PC-3 (cell line): ENCODE measurements at regions not wholly inside any gene's neighbourhood (a gene's known extent, or its start where the extent isn't known, plus 50 kb on each side); places are given as distances from the start of the nearest gene placed in this dataset.

Source experiments
- ATAC-seq: fragments of 200-7000 bp; cut with Tn5 transposase; 2 replicates; pipeline ENCODE4 v1.9.1; 2020; ENCODE audit warnings: mild to moderate bottlenecking, moderate library complexity
- BruUV-seq: library from RNA; stranded (reverse); fragments of 400-500 nt; replicated peaks from 2 replicates; lab custom pipeline; 2021; lab: Mats Ljungman, UMichigan
- CTCF ChIA-PET: fragments of 300-600 bp; sonication (Branson Sonifier 250); formaldehyde crosslinking; loops from one replicate; lab custom pipeline; 2022; ENCODE audit warnings: antibody characterized with exemption; lab: Charles Lee
- POLR2A ChIA-PET: fragments of 300-600 bp; sonication (Branson Sonifier 250); formaldehyde crosslinking; loops from one replicate; lab custom pipeline; 2022; ENCODE audit warnings: antibody characterized with exemption; ENCODE audit not compliant: unreplicated experiment; lab: Charles Lee
- DNase-seq: peaks from one replicate; pipeline ENCODE4 v3.0.0-alpha.2; 2015
- H2AFZ ChIP-seq: fragments of 300-600 bp; sonication (generic); 2 replicates; pipeline ENCODE4 v1.6.0; 2016; ENCODE audit warnings: antibody characterized with exemption, low read length
- H3F3A ChIP-seq: fragments of 300-600 bp; sonication (generic); one replicate; pipeline ENCODE4 v1.6.0; 2017; ENCODE audit warnings: antibody characterized with exemption, low read length, control low read depth, mild to moderate bottlenecking; ENCODE audit not compliant: unreplicated experiment
- H3K27ac ChIP-seq: fragments of 300-600 bp; sonication (generic); 2 replicates; pipeline ENCODE4 v1.5.1; 2016; ENCODE audit warnings: mild to moderate bottlenecking, low read length
- H3K27me3 ChIP-seq: fragments of 300-600 bp; sonication (generic); 2 replicates; pipeline ENCODE4 v1.6.1; 2016; ENCODE audit warnings: low read length, mixed read lengths
- H3K36me3 ChIP-seq: fragments of 300-600 bp; sonication (generic); 2 replicates; pipeline ENCODE4 v1.6.1; 2016; ENCODE audit warnings: low read depth, mixed run types, low read length, mixed read lengths
- H3K4me1 ChIP-seq: fragments of 300-600 bp; sonication (generic); 2 replicates; pipeline ENCODE4 v1.5.1; 2016; ENCODE audit warnings: low read length; ENCODE audit not compliant: insufficient read depth
- H3K4me2 ChIP-seq: fragments of 300-600 bp; sonication (generic); 2 replicates; pipeline ENCODE4 v1.6.0; 2016; ENCODE audit warnings: low read length
- H3K4me3 ChIP-seq: fragments of 300-600 bp; sonication (generic); 2 replicates; pipeline ENCODE4 v1.5.1; 2016; ENCODE audit warnings: mild to moderate bottlenecking, low read length, mixed read lengths
- H3K79me2 ChIP-seq: fragments of 300-600 bp; sonication (generic); 2 replicates; pipeline ENCODE4 v1.6.1; 2017; ENCODE audit warnings: low read length, mixed read lengths
- H3K9ac ChIP-seq: fragments of 300-600 bp; sonication (generic); 2 replicates; pipeline ENCODE4 v1.6.0; 2016; ENCODE audit warnings: mild to moderate bottlenecking, low read length
- H3K9me2 ChIP-seq: fragments of 300-600 bp; sonication (generic); replicated peaks from 2 replicates; pipeline ENCODE4 v1.6.1; 2016; ENCODE audit warnings: mixed run types, low read length, mixed read lengths
- H3K9me3 ChIP-seq: fragments of 300-600 bp; sonication (generic); 2 replicates; pipeline ENCODE4 v1.6.1; 2016; ENCODE audit warnings: low read length, mixed read lengths
- H4K20me1 ChIP-seq: fragments of 300-600 bp; sonication (generic); 2 replicates; pipeline ENCODE4 v1.6.1; 2016; ENCODE audit warnings: low read length, mixed read lengths
- EZH2 ChIP-seq: fragments of 300-600 bp; sonication (generic); IDR thresholded peaks from one replicate; pipeline ENCODE4 v1.6.1; 2017; ENCODE audit warnings: antibody characterized with exemption, mild to moderate bottlenecking, low read length; ENCODE audit not compliant: unreplicated experiment
- EZH2phosphoT487 ChIP-seq: fragments of 300-600 bp; sonication (generic); IDR thresholded peaks from 2 replicates; pipeline ENCODE4 v1.6.1; 2018; ENCODE audit warnings: mild to moderate bottlenecking, antibody characterized with exemption, low read length, borderline replicate concordance
- intact Hi-C: fragments of 100-400 bp; cut with micrococcal nuclease; formaldehyde crosslinking; loops from 2 replicates; pipeline ENCODE4 v1.9.0; 2023
- TF ChIP-seq, protein P1 (sequence below): fragments of 300-600 bp; sonication (generic); conservative IDR thresholded peaks from 2 replicates; pipeline ENCODE4 v1.5.1; 2017; ENCODE audit warnings: antibody characterized with exemption, low read depth, mild to moderate bottlenecking, low read length

DNA sequence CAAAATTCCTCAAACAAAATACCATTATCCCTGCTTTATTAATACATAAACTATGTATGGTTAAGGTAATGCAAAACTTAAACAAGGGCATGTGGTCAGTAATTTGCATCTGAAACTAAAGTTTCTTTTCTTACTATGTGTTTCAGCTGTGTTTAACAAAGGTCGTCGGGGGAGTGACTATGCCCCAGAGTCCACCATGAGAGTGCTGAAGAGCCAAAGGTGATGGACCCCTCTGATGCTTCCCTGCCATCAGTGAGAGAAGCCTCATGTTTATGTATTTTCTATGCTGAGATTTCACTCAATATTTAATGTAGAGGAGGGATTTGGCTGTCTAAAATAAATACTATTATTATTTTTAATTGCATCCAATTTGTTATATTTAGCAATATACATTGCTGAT lies 707.2 kb upstream of the REG3G start:
- no peaks in the 10 kb centered on the region for H4K20me1 ChIP-seq
- H3K9ac ChIP-seq: no peak overlapping the region
- H3K79me2 ChIP-seq: no peaks in the 10 kb centered on the region
- TF ChIP-seq, protein P1, sequence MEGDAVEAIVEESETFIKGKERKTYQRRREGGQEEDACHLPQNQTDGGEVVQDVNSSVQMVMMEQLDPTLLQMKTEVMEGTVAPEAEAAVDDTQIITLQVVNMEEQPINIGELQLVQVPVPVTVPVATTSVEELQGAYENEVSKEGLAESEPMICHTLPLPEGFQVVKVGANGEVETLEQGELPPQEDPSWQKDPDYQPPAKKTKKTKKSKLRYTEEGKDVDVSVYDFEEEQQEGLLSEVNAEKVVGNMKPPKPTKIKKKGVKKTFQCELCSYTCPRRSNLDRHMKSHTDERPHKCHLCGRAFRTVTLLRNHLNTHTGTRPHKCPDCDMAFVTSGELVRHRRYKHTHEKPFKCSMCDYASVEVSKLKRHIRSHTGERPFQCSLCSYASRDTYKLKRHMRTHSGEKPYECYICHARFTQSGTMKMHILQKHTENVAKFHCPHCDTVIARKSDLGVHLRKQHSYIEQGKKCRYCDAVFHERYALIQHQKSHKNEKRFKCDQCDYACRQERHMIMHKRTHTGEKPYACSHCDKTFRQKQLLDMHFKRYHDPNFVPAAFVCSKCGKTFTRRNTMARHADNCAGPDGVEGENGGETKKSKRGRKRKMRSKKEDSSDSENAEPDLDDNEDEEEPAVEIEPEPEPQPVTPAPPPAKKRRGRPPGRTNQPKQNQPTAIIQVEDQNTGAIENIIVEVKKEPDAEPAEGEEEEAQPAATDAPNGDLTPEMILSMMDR: no peak
- no peak for TF ChIP-seq EZH2phosphoT487
- TF ChIP-seq EZH2: no peak
- H3K4me2 ChIP-seq: no peak overlapping the region
- no peaks in the 10 kb centered on the region for H3K4me1 ChIP-seq
- H3K4me3 ChIP-seq: no peak overlapping the region
- H3K27ac ChIP-seq: no peak overlapping the region
- no peaks in the 10 kb centered on the region for H3K9me2 ChIP-seq
- H3K9me3 ChIP-seq: no peaks in the 10 kb centered on the region
- intact Hi-C loops: no loop called here
- no peaks in the 10 kb centered on the region for H3F3A ChIP-seq
- no peaks in the 10 kb centered on the region for H3K36me3 ChIP-seq
- no peaks in the 10 kb centered on the region for H3K27me3 ChIP-seq
- DNase-seq (no peak), ATAC-seq (no peak)
- BruUV-seq: no TSS peak
- ChIA-PET CTCF (no interaction called here), POLR2A (no interaction called here)
- H2AFZ ChIP-seq: no peak overlapping the region

DNA sequence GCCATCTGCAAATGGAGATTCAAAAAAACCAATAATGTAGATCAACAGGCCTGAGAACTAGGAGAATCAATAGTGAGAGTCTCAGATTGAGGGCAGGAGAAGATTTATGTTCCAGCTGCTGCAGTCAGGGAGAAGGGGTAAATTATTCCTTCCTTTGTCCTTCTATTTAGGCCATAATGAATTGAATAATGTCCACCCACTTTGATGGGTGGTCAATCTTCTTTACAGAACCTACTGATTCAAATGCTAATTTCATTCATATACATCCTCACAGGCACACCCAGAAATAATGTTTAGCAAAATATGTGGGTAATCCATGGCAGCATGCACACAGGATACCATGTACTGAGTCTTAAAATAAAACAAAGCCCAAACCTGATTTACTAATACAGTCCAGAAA lies 695.3 kb upstream of the REG3G start:
- no peak overlapping the region for H2AFZ ChIP-seq
- no peaks in the 10 kb centered on the region for H3K4me1 ChIP-seq
- H3K9me3 ChIP-seq: no peaks in the 10 kb centered on the region
- ATAC-seq: no peak
- BruUV-seq: no TSS peak
- TF ChIP-seq EZH2phosphoT487 (no peak), EZH2 (no peak)
- TF ChIP-seq, protein P1: no peak
- H3K79me2 ChIP-seq: no peaks in the 10 kb centered on the region
- H3F3A ChIP-seq: no peaks in the 10 kb centered on the region
- no peak overlapping the region for H3K4me3 ChIP-seq
- no peak for DNase-seq
- H3K9ac ChIP-seq: no peak overlapping the region
- intact Hi-C loops: no loop called here
- H3K4me2 ChIP-seq: no peak overlapping the region
- H3K27ac ChIP-seq: no peak overlapping the region
- ChIA-PET POLR2A (no interaction called here), CTCF (no interaction called here)
- no peaks in the 10 kb centered on the region for H3K36me3 ChIP-seq
- no peaks in the 10 kb centered on the region for H4K20me1 ChIP-seq
- H3K27me3 ChIP-seq: no peaks in the 10 kb centered on the region
- no peaks in the 10 kb centered on the region for H3K9me2 ChIP-seq

- H3K27ac ChIP-seq: no peak overlapping the region
- H3K4me3 ChIP-seq: no peak overlapping the region
- CTCF ChIA-PET: interaction anchor here (0.6 kb wide), 1 partner anchor 106 kb away, joined by 3 read pairs; no protein-coding TSS in a partner anchor
- H3K9me2 ChIP-seq: no peaks in the 10 kb centered on the region
- H3K4me1 ChIP-seq: no peaks in the 10 kb centered on the region
- intact Hi-C loops: no loop called here
- H3K36me3 ChIP-seq: no peaks in the 10 kb centered on the region
- no peak overlapping the region for H3K4me2 ChIP-seq
- no peaks in the 10 kb centered on the region for H3K79me2 ChIP-seq
- DNase-seq: peak; percentile 20
- TF ChIP-seq EZH2: no peak
- TF ChIP-seq, protein P1: peak; percentile 48
- no peak for TF ChIP-seq EZH2phosphoT487
- BruUV-seq: no TSS peak
- H3K9ac ChIP-seq: no peak overlapping the region
- no peak for ATAC-seq
- POLR2A ChIA-PET: no interaction called here
- H3K9me3 ChIP-seq: no peaks in the 10 kb centered on the region
- no peaks in the 10 kb centered on the region for H4K20me1 ChIP-seq
- no peak overlapping the region for H2AFZ ChIP-seq
- H3F3A ChIP-seq: no peaks in the 10 kb centered on the region
- H3K27me3 ChIP-seq: no peaks in the 10 kb centered on the region
Measured at GRCh38 chr2:78351208-78351607, 674.3 kb upstream of the REG3G start.
